ENCODE measurements at regions not wholly inside any gene's neighbourhood (a gene's known extent, or its start where the extent isn't known, plus 50 kb on each side); places are given as distances from the start of the nearest gene placed in this dataset.
"Not testable (repeated sequence)": the region's sequence is repeated elsewhere in the genome, so short reads cannot be mapped to it uniquely, and the experiment has no call there.

GRCh38 chr6:18595774-18596530 is 208.8 kb downstream of the RNF144B start:
- peak; percentile 88 for DNase-seq

GRCh38 chr6:18596531-18596835 is 209.3 kb downstream of the RNF144B start:
- no peak for DNase-seq

DNA sequence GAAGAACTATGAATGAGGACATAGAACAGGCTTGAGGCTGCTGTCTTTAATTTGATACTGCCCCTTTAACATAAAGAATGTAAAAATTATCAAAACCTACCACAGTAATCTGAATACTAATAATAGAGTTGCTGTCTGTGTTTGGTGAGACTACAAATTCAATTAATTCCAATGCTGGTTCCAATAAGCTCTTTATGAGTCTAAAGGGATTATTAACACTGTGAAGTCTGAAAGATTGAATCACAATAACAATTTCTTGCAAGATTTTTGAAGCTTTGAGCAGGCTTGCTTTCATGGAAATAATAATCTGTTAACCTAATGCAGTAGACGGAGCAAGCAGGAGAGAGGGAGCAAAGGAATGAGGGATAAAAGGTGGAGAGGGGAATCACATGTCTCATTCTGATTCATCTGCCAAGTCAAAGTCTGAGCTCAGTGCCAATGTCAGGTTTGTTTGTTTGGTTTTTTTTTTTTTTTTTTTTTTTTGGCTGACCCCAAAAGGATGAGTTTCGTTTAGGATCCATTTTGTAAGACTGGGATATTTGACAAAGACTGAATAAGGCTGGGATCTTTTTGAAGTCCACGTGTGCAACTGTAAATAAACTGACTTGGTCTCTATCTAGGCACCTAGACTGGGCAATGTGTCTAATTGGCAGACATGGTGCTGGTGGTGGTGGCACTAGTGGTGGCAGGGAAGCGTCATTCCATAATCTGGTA is 211.6 kb downstream of the RNF144B start:
- DNase-seq, result no peak

DNA sequence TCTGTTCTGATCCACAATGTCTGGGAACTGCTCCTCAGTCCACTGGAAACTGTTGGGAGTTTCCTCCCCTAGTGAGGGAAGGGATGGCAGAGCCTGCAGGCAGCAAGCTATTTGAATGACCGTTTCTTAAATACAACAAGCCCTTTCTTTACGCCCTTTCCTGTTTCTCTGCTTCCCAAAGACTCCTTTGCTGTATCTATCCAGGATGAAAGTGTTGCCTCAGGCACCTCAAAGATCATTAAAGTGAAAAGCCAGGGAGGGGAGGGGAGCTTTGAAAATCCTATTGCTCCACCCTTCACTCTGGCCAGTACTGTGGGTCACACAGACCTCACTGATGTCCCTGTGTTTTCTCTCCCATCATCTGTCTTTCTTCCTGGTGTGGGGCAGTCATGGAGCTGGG is 213.1 kb downstream of the RNF144B start:
- DNase-seq, result no peak

DNA sequence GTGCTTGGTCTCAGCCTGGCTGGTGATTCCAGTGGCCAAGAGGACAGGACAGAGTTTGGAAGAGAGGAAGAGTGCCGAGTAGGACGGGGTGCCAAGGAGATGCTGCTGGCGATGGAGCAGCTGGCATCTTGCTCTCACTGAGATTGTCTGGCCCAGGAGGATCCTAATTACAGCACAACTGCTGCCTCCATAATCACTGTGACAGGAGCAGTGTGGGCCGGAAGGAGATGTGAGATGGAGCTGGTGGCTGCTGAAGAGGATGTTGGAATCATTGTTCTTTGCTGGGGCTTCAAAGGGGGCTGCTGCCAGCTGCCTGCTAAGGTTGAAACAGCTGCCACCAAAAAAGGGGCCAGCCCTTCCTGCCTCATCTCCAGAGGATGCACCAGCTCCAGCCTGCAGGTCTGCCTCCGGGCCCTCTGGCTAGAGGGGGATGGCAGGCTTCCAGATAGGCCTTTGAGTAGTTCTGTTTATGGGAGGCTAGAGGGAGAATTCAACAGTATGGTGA is 214.4 kb downstream of the RNF144B start:
- peak; percentile 50 for DNase-seq

GRCh38 chr6:18602931-18603330 is 215.8 kb downstream of the RNF144B start:
- DNase-seq, result no peak

GRCh38 chr6:18603361-18603760 is 216.2 kb downstream of the RNF144B start:
- DNase-seq, result no peak

- no peak for DNase-seq
Observed at GRCh38 chr6:18605841-18606240, 218.7 kb downstream of the RNF144B start.

DNA sequence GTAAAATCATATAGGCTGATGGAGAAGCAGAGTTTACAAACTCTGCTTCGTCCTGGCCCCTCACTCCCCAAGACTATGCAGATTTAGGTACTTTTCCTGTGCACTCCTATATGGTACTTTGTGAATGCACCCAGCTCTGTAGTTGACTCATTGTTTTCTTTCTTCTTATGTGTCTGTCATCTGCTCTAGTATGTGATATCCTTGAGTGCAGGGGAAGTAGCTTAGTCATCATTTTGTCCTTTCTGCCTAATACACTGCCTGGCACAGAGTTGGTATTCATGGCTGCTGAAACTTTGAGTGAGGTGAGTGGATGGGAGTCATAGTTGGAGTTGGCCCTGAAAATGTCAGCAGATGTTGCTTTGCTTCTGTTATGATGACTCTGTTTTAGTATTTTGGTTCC is 222.6 kb downstream of the RNF144B start:
- no peak for DNase-seq

DNA sequence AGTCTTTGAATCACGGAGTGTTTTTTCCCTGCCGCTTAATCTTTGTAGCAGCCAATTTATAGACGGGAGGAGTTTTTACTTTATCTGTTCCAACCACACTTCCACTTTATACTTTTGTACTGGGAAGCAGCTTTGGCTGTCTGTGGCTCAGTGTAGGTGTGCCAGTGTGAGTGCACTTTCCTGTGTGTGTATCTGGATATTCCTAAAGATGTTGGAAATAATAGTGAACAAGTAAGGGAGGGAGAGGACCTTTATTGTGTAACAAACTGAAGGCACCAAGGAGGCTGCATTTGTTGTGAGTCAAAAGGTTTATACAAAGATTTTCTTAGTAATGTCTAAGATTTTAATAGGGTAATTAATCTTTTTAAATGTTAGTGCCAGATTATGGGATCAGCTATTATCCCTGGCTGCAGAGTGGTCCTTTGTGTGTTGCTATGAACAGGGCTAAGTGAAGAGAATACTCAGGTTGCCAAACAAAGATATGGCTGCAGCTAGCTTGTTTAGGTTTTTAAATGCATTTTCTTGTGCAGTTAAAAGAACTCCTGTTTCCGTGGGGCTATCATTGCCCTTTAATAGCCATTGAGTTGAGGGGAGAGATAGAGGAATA is 226.3 kb downstream of the RNF144B start:
- DNase-seq, result no peak

GRCh38 chr6:18629571-18629970 is 242.4 kb downstream of the RNF144B start:
- DNase-seq, result no peak

GRCh38 chr6:18632670-18633410 is 245.7 kb downstream of the RNF144B start:
- DNase-seq, result no peak

GRCh38 chr6:18634912-18635311 is 247.8 kb downstream of the RNF144B start:
- no peak for DNase-seq

DNA sequence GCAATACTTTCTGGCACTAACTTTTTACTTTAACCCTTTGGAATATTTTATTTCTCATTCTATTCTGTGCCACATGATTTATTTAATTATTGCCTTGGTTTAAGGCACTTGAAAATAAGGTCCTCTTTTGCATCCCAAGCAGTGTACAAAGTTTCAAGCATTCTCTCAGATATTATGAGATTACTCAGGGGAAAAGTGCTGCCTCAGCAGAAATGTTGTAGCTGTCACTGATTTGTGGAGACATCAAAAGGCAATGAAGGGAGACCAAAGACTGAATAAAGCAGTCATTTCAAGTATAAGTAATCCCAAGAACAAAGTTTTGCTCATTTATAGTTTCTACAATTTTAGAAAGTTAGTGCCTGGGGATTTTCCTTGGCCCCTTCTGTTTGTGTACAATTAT is 253.0 kb downstream of the RNF144B start:
- no peak for DNase-seq

- DNase-seq, result no peak
Observed at GRCh38 chr6:18640754-18641153, 253.6 kb downstream of the RNF144B start.

DNA sequence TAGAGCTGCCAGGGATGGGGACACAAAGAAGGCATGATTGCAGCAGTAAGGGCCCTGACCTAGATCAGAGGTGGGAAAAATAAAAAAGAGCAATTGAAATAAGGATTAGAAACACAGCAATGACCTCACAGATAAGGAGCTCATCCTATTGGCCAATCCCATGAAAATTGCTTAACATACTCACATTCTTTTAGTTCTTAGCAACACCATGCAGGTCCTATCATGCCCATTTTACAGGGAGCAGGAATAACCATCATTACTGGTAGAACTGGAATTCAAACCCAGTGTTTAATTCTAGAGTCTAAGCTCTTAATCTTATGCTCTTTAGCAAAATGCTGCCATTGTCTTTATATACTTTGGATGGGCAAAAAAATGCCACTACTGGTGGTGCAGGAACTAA is 267.7 kb downstream of the RNF144B start:
- DNase-seq, result no peak

GRCh38 chr6:18656506-18656905 is 269.4 kb downstream of the RNF144B start:
- no peak for DNase-seq

DNA sequence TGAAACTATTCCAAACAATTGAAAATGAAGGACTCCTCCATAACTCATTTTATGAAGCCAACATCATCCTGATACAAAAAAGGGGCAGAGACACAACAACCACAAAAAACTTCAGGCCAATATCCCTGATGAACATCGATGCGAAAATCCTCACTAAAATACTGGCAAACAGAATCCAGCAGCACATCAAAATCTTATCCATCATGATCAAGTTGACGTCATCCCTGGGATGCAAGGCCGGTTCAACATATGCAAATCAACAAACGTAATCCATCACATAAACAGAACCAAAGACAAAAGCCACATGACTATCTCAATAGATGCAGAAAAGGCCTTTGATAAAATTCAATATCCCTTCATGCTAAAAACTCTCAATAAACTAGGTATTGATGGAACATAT is 272.8 kb downstream of the RNF144B start:
- DNase-seq, result not testable (repeated sequence)

DNA sequence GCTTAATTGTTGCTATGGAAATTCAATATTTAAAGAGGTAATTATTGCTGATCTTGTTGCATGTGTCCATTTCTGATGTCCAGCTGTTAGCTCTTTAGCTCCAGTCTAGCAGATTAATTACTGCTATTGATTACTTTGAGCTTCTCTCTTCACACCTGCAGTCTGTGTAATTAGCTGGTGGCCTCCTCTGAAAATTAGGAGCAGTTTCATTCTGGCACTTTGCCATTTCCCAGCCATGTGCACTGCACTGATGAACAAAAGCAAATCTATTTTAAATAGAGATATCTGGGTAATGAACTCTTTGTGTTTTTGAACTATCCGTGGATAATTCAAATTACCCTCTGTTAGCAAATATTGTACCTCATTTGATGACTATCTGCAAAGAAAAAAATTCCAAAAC is 275.9 kb downstream of the RNF144B start:
- no peak for DNase-seq

DNA sequence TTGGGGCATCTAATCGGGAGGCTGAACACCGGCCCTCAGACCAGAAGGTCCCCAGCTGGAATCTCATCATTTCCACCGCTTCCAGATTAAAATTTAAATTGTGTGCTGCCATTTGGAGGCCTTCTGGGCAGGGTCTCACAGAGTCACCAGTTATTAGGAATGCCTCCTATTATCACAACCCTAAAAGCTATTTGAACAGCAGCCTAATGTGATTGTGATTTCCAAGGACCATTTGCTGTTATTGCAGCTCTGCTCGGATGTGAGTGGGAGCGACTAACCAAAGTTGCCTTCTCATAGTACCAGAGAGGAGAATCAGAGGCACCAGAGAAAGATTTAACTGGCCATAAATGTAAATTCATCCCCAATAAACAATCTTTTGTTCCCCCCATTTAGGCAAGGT is 277.3 kb downstream of the RNF144B start:
- no peak for DNase-seq

DNA sequence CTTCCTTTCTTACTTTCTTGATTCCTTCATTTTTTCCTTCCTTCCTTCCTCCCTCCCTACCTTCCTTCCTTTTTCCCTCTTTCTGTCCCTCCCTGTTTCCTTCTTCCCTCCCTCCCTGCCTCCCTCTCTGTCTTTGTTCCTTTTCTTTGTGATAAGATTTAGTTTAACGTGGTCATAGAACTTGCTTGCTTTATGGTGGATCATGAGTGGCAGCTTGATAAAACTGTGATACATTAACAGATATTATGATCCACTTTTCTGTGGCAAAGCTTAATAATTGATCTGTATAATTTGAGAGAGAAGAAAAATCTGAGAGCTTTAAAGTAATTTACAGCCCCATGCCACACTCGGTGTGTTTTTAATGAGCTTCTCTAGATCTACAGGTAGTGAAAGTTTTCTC is 280.5 kb downstream of the RNF144B start:
- DNase-seq, result no peak

DNA sequence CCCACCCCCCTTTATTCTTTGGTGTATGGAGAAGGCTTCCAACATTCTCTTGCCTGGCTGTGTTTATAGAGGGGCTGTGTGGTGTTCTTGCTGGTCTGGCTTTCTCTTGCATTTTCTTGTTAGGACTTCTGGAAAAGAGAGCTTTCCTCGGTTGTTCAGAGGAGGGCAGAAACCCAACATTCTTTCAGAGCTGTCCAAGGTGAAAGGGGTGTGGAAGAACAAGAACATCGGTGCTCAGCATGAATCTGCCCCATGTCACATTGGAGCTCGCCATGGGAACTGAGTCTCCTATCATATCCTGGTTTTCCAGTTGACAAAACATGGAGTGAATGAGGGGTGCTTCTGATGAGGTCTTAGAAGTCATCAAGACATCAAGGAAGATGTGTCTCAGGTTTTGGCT is 281.8 kb downstream of the RNF144B start:
- no peak for DNase-seq

DNA sequence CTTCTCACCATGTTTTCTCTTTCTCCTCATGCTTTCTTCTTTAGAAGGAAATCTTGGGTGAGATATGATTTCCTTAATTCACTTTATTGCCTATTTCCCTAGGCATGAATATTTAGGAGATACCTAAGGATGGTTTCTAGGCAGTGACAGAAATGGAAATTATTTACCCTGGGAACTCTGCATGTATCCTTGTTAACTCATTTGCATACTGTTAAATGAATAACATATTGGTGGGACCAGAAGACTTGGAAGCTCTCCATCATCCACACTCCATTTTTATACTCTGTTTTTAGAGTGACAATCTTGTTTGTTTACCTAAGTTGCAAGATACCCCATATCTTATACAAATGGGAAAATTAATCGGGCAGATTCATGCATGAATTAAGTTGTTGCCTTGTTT is 285.7 kb downstream of the RNF144B start:
- DNase-seq, result no peak
